ENCODE measurements at regions not wholly inside any gene's neighbourhood (a gene's known extent, or its start where the extent isn't known, plus 50 kb on each side); places are given as distances from the start of the nearest gene placed in this dataset.

- WGBS (ENCODE audit: missing lambda C conversion rate), result 33% methylated on average over 6 of the region's 6 CpGs
- ChIA-PET CTCF (interaction anchor here (4.5 kb wide), 1 partner anchor 39 kb away, joined by 15 read pairs; no protein-coding TSS in a partner anchor), POLR2A (no interaction called here)
- H3K4me1 ChIP-seq, result peaks cover 29% of the 10 kb centered on the region
- H3K4me3 ChIP-seq, result no peak overlapping the region
- H3K4me2 ChIP-seq, result 0 out of 3 replicates have a peak overlapping the region, but pooled peaks have one; percentile 1
- ATAC-seq (peak in 1 of 2 experiments; percentile 49; a peak in 3 of 6 replicates), DNase-seq (ENCODE audit: low read depth in 1 of 2, low spot score in 1 of 2) (no peak), FAIRE-seq (no peak)
- TF ChIP-seq MAFK (IDR thresholded peaks at IDR 0.05; ENCODE audit: partially characterized antibody) (no peak), ZSCAN20 (CRISPR knock-in tag; IDR thresholded peaks at IDR 0.05) (no peak), CEBPB (IDR thresholded peaks at IDR 0.05) (peak; percentile 61 to 66; a peak in 3 of 4 replicates)
- TF ChIP-seq, protein P1, sequence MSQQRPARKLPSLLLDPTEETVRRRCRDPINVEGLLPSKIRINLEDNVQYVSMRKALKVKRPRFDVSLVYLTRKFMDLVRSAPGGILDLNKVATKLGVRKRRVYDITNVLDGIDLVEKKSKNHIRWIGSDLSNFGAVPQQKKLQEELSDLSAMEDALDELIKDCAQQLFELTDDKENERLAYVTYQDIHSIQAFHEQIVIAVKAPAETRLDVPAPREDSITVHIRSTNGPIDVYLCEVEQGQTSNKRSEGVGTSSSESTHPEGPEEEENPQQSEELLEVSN (IDR thresholded peaks at IDR 0.05; ENCODE audit: borderline replicate concordance, low read depth), result no peak
- H3K27ac ChIP-seq, result no peak overlapping the region; a peak in 1 of 6 replicates
- H3K9me3 ChIP-seq, result no peaks in the 10 kb centered on the region
These were observed 179.2 kb upstream of the FMN2 start for GRCh38 chr1:239912471-239912870.

GRCh38 chr1:239913141-239913585 is 178.5 kb upstream of the FMN2 start:
- ATAC-seq (no peak), DNase-seq (ENCODE audit: low read depth in 1 of 2, low spot score in 1 of 2) (no peak), FAIRE-seq (no peak)
- no peak overlapping the region for H3K27ac ChIP-seq
- no peak overlapping the region for H3K4me3 ChIP-seq
- 32% methylated on average over 4 of the region's 4 CpGs for WGBS (ENCODE audit: missing lambda C conversion rate)
- CTCF ChIA-PET, result interaction anchor here (4.5 kb wide), 1 partner anchor 38 kb away, joined by 15 read pairs; no protein-coding TSS in a partner anchor
- 0 out of 3 replicates have a peak overlapping the region, but pooled peaks have one; percentile 1 for H3K4me2 ChIP-seq
- POLR2A ChIA-PET, result no interaction called here
- H3K4me1 ChIP-seq, result peaks cover 29% of the 10 kb centered on the region
- TF ChIP-seq HOXB13 (CRISPR knock-in tag; IDR thresholded peaks at IDR 0.05; ENCODE audit: low read depth) (no peak), FOSL2 (IDR thresholded peaks at IDR 0.05) (no peak), FOSL2 (CRISPR knock-in tag; IDR thresholded peaks at IDR 0.05) (no peak), RNF2 (IDR thresholded peaks at IDR 0.05; ENCODE audit: borderline replicate concordance, low read depth) (no peak), ZC3H11A (IDR thresholded peaks at IDR 0.05) (no peak)
- H3K9me3 ChIP-seq, result no peaks in the 10 kb centered on the region

DNA sequence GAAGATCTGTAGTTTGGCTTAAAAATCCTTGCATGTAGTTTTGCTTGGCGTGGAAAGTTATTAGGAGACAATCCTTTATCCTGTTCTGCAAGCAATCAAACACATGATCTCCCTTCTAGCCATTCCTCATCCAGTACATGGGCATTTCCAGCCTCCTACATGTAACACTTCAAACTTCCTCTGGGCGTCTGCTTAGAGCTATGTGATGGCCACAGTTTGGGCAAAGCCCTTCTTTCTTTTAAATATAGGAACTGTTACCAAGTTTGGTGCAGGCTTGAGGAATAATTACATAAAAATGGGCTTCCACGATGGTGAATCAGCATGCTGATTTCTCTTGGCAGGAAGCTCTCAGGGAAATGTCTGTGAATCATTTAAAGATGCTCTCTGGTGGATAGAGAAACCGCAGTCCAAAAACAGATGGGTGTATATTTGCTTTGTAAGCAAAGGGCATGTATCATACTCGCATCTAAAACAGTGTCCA is 176.9 kb upstream of the FMN2 start:
- Histone ChIP-seq H3K4me1 (peaks cover 29% of the 10 kb centered on the region), H3K27ac (no peak overlapping the region), H3K9me3 (no peaks in the 10 kb centered on the region), H3K4me3 (no peak overlapping the region), H3K4me2 (peak overlapping the region; percentile 40)
- WGBS (ENCODE audit: missing lambda C conversion rate), result 5% methylated on average over 5 of the region's 5 CpGs
- peak; percentile 89 to 93 for ATAC-seq
- POLR2A ChIA-PET, result no interaction called here
- TF ChIP-seq FOSL2 (IDR thresholded peaks at IDR 0.05) (peak; percentile 36; the same call in 1 of the 2 replicates), FOSL2 (CRISPR knock-in tag; IDR thresholded peaks at IDR 0.05) (peak; percentile 24; the same call in 1 of the 2 replicates), JUNB (IDR thresholded peaks at IDR 0.05) (peak; percentile 55), ZFP36 (IDR thresholded peaks at IDR 0.05; ENCODE audit: borderline replicate concordance, partially characterized antibody) (no peak)
- FAIRE-seq, result no peak
- CTCF ChIA-PET, result interaction anchor here (1.6 to 4.5 kb wide), 2 partner anchors 9 to 37 kb away, joined by 4 to 15 read pairs; no protein-coding TSS in a partner anchor
- DNase-seq (ENCODE audit: low read depth in 1 of 2, low spot score in 1 of 2), result peak; percentile 18 to 31

DNA sequence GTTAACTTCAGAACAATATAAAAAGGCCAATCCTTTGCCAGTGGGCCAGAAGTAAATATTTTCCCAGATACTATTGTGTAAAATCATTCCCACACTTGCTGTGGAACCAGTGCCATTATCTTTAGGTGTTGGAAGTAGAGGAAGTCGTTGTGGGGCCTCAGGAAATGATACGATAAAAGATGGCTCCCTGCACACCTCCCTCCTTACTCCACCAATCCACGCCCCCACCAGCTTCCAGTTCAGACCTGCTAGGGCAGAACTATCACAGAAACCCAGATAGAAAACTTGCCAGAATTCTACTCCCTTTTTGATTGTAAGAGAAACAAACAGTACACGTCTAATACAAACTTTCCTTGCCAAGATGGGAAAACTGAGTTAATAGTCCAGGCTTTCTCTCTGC is 173.0 kb upstream of the FMN2 start:
- 33% methylated on average over 4 of the region's 4 CpGs for WGBS (ENCODE audit: missing lambda C conversion rate)
- no peak overlapping the region for H3K4me3 ChIP-seq
- no peak overlapping the region for H3K4me2 ChIP-seq
- FAIRE-seq (no peak), DNase-seq (ENCODE audit: low read depth in 1 of 2, low spot score in 1 of 2) (no peak), ATAC-seq (no peak)
- ChIA-PET CTCF (no interaction called here), POLR2A (no interaction called here)
- no peak overlapping the region for H3K27ac ChIP-seq
- H3K9me3 ChIP-seq, result no peaks in the 10 kb centered on the region
- H3K4me1 ChIP-seq, result peaks cover 15% of the 10 kb centered on the region
- TF ChIP-seq HOXB13 (CRISPR knock-in tag; IDR thresholded peaks at IDR 0.05; ENCODE audit: low read depth) (no peak), ZC3H11A (IDR thresholded peaks at IDR 0.05) (no peak), POLR2A (IDR thresholded peaks at IDR 0.05; ENCODE audit: low read length) (no peak), MAX (IDR thresholded peaks at IDR 0.05) (no peak), POLR2AphosphoS2 (conservative IDR thresholded peaks at IDR 0.05; ENCODE audit: low read length) (no peak), MAZ (IDR thresholded peaks at IDR 0.05; ENCODE audit: borderline replicate concordance, low read depth, low read length) (no peak), HEYL (CRISPR knock-in tag; IDR thresholded peaks at IDR 0.05) (no peak), RNF2 (IDR thresholded peaks at IDR 0.05; ENCODE audit: borderline replicate concordance, low read depth) (no peak), REST (IDR thresholded peaks at IDR 0.05) (no peak), CHD2 (IDR thresholded peaks at IDR 0.05; ENCODE audit: low read length, partially characterized antibody) (no peak)
- TF ChIP-seq, protein P2, sequence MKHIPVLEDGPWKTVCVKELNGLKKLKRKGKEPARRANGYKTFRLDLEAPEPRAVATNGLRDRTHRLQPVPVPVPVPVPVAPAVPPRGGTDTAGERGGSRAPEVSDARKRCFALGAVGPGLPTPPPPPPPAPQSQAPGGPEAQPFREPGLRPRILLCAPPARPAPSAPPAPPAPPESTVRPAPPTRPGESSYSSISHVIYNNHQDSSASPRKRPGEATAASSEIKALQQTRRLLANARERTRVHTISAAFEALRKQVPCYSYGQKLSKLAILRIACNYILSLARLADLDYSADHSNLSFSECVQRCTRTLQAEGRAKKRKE (CRISPR knock-in tag; IDR thresholded peaks at IDR 0.05; ENCODE audit: low read depth), result no peak
- TF ChIP-seq, protein P3, sequence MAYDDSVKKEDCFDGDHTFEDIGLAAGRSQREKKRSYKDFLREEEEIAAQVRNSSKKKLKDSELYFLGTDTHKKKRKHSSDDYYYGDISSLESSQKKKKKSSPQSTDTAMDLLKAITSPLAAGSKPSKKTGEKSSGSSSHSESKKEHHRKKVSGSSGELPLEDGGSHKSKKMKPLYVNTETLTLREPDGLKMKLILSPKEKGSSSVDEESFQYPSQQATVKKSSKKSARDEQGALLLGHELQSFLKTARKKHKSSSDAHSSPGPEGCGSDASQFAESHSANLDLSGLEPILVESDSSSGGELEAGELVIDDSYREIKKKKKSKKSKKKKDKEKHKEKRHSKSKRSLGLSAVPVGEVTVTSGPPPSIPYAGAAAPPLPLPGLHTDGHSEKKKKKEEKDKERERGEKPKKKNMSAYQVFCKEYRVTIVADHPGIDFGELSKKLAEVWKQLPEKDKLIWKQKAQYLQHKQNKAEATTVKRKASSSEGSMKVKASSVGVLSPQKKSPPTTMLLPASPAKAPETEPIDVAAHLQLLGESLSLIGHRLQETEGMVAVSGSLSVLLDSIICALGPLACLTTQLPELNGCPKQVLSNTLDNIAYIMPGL (CRISPR knock-in tag; IDR thresholded peaks at IDR 0.05; ENCODE audit: borderline replicate concordance), result no peak
- TF ChIP-seq, protein P1 (IDR thresholded peaks at IDR 0.05; ENCODE audit: borderline replicate concordance, low read depth), result no peak
- TF ChIP-seq, protein P4, sequence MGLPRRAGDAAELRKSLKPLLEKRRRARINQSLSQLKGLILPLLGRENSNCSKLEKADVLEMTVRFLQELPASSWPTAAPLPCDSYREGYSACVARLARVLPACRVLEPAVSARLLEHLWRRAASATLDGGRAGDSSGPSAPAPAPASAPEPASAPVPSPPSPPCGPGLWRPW (IDR thresholded peaks at IDR 0.05), result no peak

All from A549 (cell line).